GM10248 (cell line): ENCODE measurements at regions not wholly inside any gene's neighbourhood (a gene's known extent, or its start where the extent isn't known, plus 50 kb on each side); places are given as distances from the start of the nearest gene placed in this dataset.

Experiments used
- CTCF ChIA-PET: fragments of 300-600 bp; sonication (Branson Sonifier 250); formaldehyde crosslinking; extraction: SDS; loops from one replicate; lab custom pipeline; 2021; ENCODE audit warnings: antibody characterized with exemption; lab: Yijun Ruan, JAX
- POLR2A ChIA-PET: fragments of 350-650 bp; sonication (Branson Sonifier 250); formaldehyde crosslinking; extraction: SDS; loops from one replicate; lab custom pipeline; 2020; ENCODE audit warnings: antibody characterized with exemption; lab: Yijun Ruan, JAX
- DNase-seq: peaks from one replicate; pipeline ENCODE4 v3.0.0; 2012; ENCODE audit errors: extremely low spot score
- CTCF ChIP-seq: IDR thresholded peaks from 2 replicates; pipeline ENCODE4 v1.5.1; 2012; ENCODE audit warnings: mild to moderate bottlenecking, low read depth; ENCODE audit errors: extremely low read depth, missing control alignments, control extremely low read depth

- no peak for DNase-seq
- ChIA-PET POLR2A (no interaction called here), CTCF (no interaction called here)
- no peak for TF ChIP-seq CTCF
Measured at GRCh38 chr2:114238910-114239559, 203.4 kb upstream of the DPP10 start.

GRCh38 chr2:114248648-114249047 lies 193.8 kb upstream of the DPP10 start:
- TF ChIP-seq CTCF, result no peak
- DNase-seq, result no peak
- POLR2A ChIA-PET, result no interaction called here
- CTCF ChIA-PET, result interaction anchor here (0.9 to 1.7 kb wide), 2 partner anchors 9 to 14 kb away, joined by 3 to 4 read pairs; no protein-coding TSS in a partner anchor

GRCh38 chr2:114252713-114253112 lies 189.7 kb upstream of the DPP10 start:
- no peak for DNase-seq
- ChIA-PET POLR2A (no interaction called here), CTCF (no interaction called here)
- TF ChIP-seq CTCF, result no peak

- ChIA-PET POLR2A (no interaction called here), CTCF (no interaction called here)
- DNase-seq, result no peak
- TF ChIP-seq CTCF, result no peak
Measured at GRCh38 chr2:114254875-114255274, 187.6 kb upstream of the DPP10 start.

GRCh38 chr2:114259389-114259788 lies 183.1 kb upstream of the DPP10 start:
- DNase-seq, result no peak
- TF ChIP-seq CTCF, result no peak
- CTCF ChIA-PET, result interaction anchor here (1.4 to 1.6 kb wide), 2 partner anchors 11 to 23 kb away, joined by 3 read pairs; no protein-coding TSS in a partner anchor
- POLR2A ChIA-PET, result no interaction called here

GRCh38 chr2:114261366-114261765 lies 181.1 kb upstream of the DPP10 start:
- no peak for TF ChIP-seq CTCF
- no peak for DNase-seq
- CTCF ChIA-PET, result no interaction called here
- POLR2A ChIA-PET, result no interaction called here
